Prostate gland (tissue), 2 donors: ENCODE measurements at regions not wholly inside any gene's neighbourhood (a gene's known extent, or its start where the extent isn't known, plus 50 kb on each side); places are given as distances from the start of the nearest gene placed in this dataset.

ENCODE experiments used
- DNase-seq: peaks from one replicate; pipeline ENCODE4 v3.0.0-alpha.2; 2019; ENCODE audit warnings: low spot score
- H3K27ac ChIP-seq, 2 donors: fragments of 200-600 bp; sonication (generic); 2 replicates each; pipeline ENCODE4 v1.5.1; 2017 to 2019
- H3K27me3 ChIP-seq: fragments of 200-600 bp; sonication (generic); replicated peaks from 2 replicates; pipeline ENCODE4 v1.5.1; 2019; ENCODE audit not compliant: insufficient read depth
- H3K36me3 ChIP-seq, 2 donors: fragments of 200-600 bp; sonication (generic); 1 replicate in 1 of 2; 2 replicates in 1 of 2; pipeline versions ENCODE4 v1.5.1 to v1.8.1; 2017 to 2019
- H3K4me1 ChIP-seq: fragments of 200-600 bp; sonication (generic); replicated peaks from 2 replicates; pipeline ENCODE4 v1.5.1; 2019
- H3K4me3 ChIP-seq, 2 donors: fragments of 200-600 bp; sonication (generic); 2 replicates each; pipeline ENCODE4 v1.5.1; 2017 to 2019
- H3K9me3 ChIP-seq: fragments of 200-600 bp; sonication (generic); 2 replicates; pipeline ENCODE4 v1.5.1; 2017
- CTCF ChIP-seq, 4 experiments: fragments of 200-600 bp in 2 of 4; fragments of 450-650 bp in 2 of 4; sonication (generic) in 2 of 4; IDR thresholded peaks; 1 replicate in 3 of 4; 2 replicates in 1 of 4; pipeline ENCODE4 v1.5.1; 2016 to 2019; ENCODE audit warnings: antibody characterized with exemption in 4 of 4, mild to moderate bottlenecking in 2 of 4, moderate library complexity in 2 of 4
- POLR2A ChIP-seq: fragments of 450-650 bp; IDR thresholded peaks from one replicate; pipeline ENCODE4 v1.6.1; 2016; ENCODE audit warnings: antibody characterized with exemption, mild to moderate bottlenecking
- POLR2AphosphoS5 ChIP-seq: sonication (generic); formaldehyde crosslinking; IDR thresholded peaks from one replicate; pipeline ENCODE4 v1.6.1; 2017; ENCODE audit warnings: antibody characterized with exemption
- WGBS: methylation state at CpG from one replicate; pipeline ENCODE4 v1.1.5; 2018; 5-methylcytosine and 5-hydroxymethylcytosine counted together
- intact Hi-C: fragments of 100-400 bp; cut with DNase I; formaldehyde crosslinking; loops from one replicate; pipeline ENCODE4 v1.14.2; 2022

GRCh38 chr1:90474158-90474557 is 242.9 kb downstream of the BARHL2 start:
- no peak for DNase-seq
- no peak for TF ChIP-seq POLR2AphosphoS5
- no peak for TF ChIP-seq CTCF (IDR thresholded peaks at IDR 0.05)
- no peak for TF ChIP-seq POLR2A
- H3K4me3 ChIP-seq: no peak overlapping the region

GRCh38 chr1:90472775-90473174 is 244.3 kb downstream of the BARHL2 start:
- Histone ChIP-seq H3K9me3 (no peaks in the 10 kb centered on the region), H3K27ac (no peak overlapping the region), H3K4me3 (no peak overlapping the region), H3K27me3 (no peaks in the 10 kb centered on the region), H3K36me3 (no peaks in the 10 kb centered on the region), H3K4me1 (no peaks in the 10 kb centered on the region)
- intact Hi-C loops: no loop called here
- WGBS: 95% methylated on average over 1 of the region's 1 CpG
- no peak for DNase-seq
- TF ChIP-seq POLR2AphosphoS5 (no peak), CTCF (IDR thresholded peaks at IDR 0.05) (no peak), POLR2A (no peak)

More at GRCh38 chr1:90474158-90474557, 242.9 kb downstream of the BARHL2 start:
- no peaks in the 10 kb centered on the region for H3K9me3 ChIP-seq
- H3K4me1 ChIP-seq: no peaks in the 10 kb centered on the region
- intact Hi-C loops: no loop called here
- no peaks in the 10 kb centered on the region for H3K36me3 ChIP-seq
- no peak overlapping the region for H3K27ac ChIP-seq
- no peaks in the 10 kb centered on the region for H3K27me3 ChIP-seq
- 87% methylated on average over 2 of the region's 2 CpGs for WGBS

- Histone ChIP-seq H3K4me1 (no peaks in the 10 kb centered on the region), H3K27ac (no peak overlapping the region), H3K4me3 (no peak overlapping the region), H3K36me3 (no peaks in the 10 kb centered on the region), H3K27me3 (no peaks in the 10 kb centered on the region), H3K9me3 (no peaks in the 10 kb centered on the region)
- 80% methylated on average over 2 of the region's 2 CpGs for WGBS
- intact Hi-C loops: no loop called here
- DNase-seq: no peak
- TF ChIP-seq POLR2A (no peak), POLR2AphosphoS5 (no peak), CTCF (IDR thresholded peaks at IDR 0.05) (no peak)
Observed at GRCh38 chr1:90459570-90459969, 257.5 kb downstream of the BARHL2 start.

GRCh38 chr1:90457985-90458384 is 259.1 kb downstream of the BARHL2 start:
- no peaks in the 10 kb centered on the region for H3K27me3 ChIP-seq
- TF ChIP-seq POLR2AphosphoS5: no peak
- no peak for TF ChIP-seq POLR2A
- no peak for TF ChIP-seq CTCF (IDR thresholded peaks at IDR 0.05)
- intact Hi-C loops: no loop called here
- H3K4me1 ChIP-seq: no peaks in the 10 kb centered on the region
- no peak for DNase-seq
- no peaks in the 10 kb centered on the region for H3K9me3 ChIP-seq
- H3K27ac ChIP-seq: no peak overlapping the region
- WGBS: 52% methylated on average over 3 of the region's 3 CpGs
- no peaks in the 10 kb centered on the region for H3K36me3 ChIP-seq
- H3K4me3 ChIP-seq: no peak overlapping the region

- Histone ChIP-seq H3K27me3 (no peaks in the 10 kb centered on the region), H3K27ac (no peak overlapping the region), H3K4me1 (no peaks in the 10 kb centered on the region), H3K9me3 (no peaks in the 10 kb centered on the region), H3K4me3 (no peak overlapping the region), H3K36me3 (no peaks in the 10 kb centered on the region)
- DNase-seq: no peak
- TF ChIP-seq CTCF (IDR thresholded peaks at IDR 0.05): no peak
- TF ChIP-seq POLR2A: no peak
- TF ChIP-seq POLR2AphosphoS5: no peak
- 77% methylated on average over 2 of the region's 2 CpGs for WGBS
- intact Hi-C loops: no loop called here
Observed at GRCh38 chr1:90452491-90452890, 264.6 kb downstream of the BARHL2 start.
